ENCODE measurements at regions not wholly inside any gene's neighbourhood (a gene's known extent, or its start where the extent isn't known, plus 50 kb on each side); places are given as distances from the start of the nearest gene placed in this dataset.

- TF ChIP-seq CTCF (IDR thresholded peaks at IDR 0.05; ENCODE audit: low read depth, low read length, poor library complexity, severe bottlenecking) (no peak), EZH2phosphoT487 (IDR thresholded peaks at IDR 0.05; ENCODE audit: borderline replicate concordance, low read length) (no peak)
Observed at GRCh38 chr6:26246553-26246952, 118.4 kb upstream of the BTN3A2 start.
